Astrocyte of the cerebellum (primary cell): ENCODE measurements at regions not wholly inside any gene's neighbourhood (a gene's known extent, or its start where the extent isn't known, plus 50 kb on each side); places are given as distances from the start of the nearest gene placed in this dataset.

ENCODE experiments used
- DNase-seq: peaks from one replicate; pipeline ENCODE4 v3.0.0-alpha.2; 2011; ENCODE audit warnings: low read depth
- H3K4me3 ChIP-seq: 2 replicates; pipeline ENCODE4 v1.5.1; 2011; ENCODE audit warnings: mild to moderate bottlenecking, low read depth, low read length, moderate library complexity
- CTCF ChIP-seq: IDR thresholded peaks from 2 replicates; pipeline ENCODE4 v1.5.1; 2012; ENCODE audit warnings: low read length, low read depth, moderate library complexity, mild to moderate bottlenecking; ENCODE audit errors: missing control alignments
- in situ Hi-C: cut with HindIII; loops from 2 replicates; pipeline ENCODE4 v1.10.0; 2017; ENCODE audit warnings: low sequenced_read_pairs

- in situ Hi-C loops = no loop called here
- no peak overlapping the region for H3K4me3 ChIP-seq
- DNase-seq = no peak
- no peak for TF ChIP-seq CTCF
Measured at GRCh38 chr2:121925466-121925865, 170.0 kb downstream of the TSN start.

DNA sequence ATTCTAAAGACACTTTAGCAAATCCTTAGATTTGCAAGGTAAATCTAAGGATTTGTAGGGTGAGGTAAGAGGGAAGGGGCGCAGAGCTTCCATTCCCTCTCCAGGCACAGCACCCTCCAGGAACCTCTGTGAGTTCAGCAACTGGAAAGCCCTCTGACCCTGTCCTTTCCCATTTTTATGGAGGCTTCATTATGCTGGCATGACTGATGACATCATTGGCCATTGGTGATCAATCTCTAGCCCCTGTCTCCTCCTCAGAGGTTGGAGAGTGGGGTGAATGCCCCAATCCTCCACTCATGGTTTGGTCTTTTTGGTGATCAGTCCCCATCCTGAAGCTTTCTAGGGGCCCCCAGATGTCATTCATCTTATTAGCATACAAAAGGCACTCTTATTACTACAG is 187.8 kb downstream of the TSN start:
- in situ Hi-C loops = no loop called here
- TF ChIP-seq CTCF = no peak

GRCh38 chr2:121944072-121944831 is 188.8 kb downstream of the TSN start:
- in situ Hi-C loops = no loop called here
- H3K4me3 ChIP-seq = no peak overlapping the region
- no peak for TF ChIP-seq CTCF
- DNase-seq = peak; percentile 15

More for the DNA sequence above, 187.8 kb downstream of the TSN start:
- no peak overlapping the region for H3K4me3 ChIP-seq
- no peak for DNase-seq

- no peak for TF ChIP-seq CTCF
- in situ Hi-C loops = no loop called here
- no peak for DNase-seq
- no peak overlapping the region for H3K4me3 ChIP-seq
Measured at GRCh38 chr2:121947674-121948073, 192.2 kb downstream of the TSN start.

DNA sequence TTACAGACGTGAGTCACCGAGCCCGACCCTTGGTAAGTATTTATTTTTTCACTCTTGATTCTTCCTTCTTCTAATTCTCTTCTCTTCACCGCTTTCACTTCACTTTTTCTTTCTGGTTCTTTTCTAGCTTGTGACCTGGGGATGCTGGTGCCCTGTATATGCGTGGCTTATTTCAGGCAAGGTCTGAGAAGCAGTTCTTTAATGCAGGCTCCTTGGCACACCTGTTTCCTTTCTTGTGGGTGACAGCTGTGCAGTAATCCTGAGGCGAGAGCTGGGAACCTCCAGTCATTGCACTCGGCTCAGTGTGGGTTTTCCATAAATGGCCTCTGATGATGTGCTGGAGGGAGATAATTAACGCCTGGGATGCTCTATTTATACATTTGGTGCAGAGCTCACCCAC is 193.8 kb downstream of the TSN start:
- in situ Hi-C loops = no loop called here
- H3K4me3 ChIP-seq = no peak overlapping the region
- TF ChIP-seq CTCF = no peak
- no peak for DNase-seq

- no peak overlapping the region for H3K4me3 ChIP-seq
- no peak for TF ChIP-seq CTCF
- in situ Hi-C loops = no loop called here
- no peak for DNase-seq
Measured at GRCh38 chr2:121955426-121955825, 200.0 kb downstream of the TSN start.
